Heart right ventricle (tissue), 16 donors: ENCODE measurements at regions not wholly inside any gene's neighbourhood (a gene's known extent, or its start where the extent isn't known, plus 50 kb on each side); places are given as distances from the start of the nearest gene placed in this dataset.

Experiments
- ATAC-seq, 8 donors: fragments of 200-7000 bp; cut with Tn5 transposase; one replicate each; pipeline ENCODE4 v1.9.1; 2020; ENCODE audit warnings: mild to moderate bottlenecking in 8 of 8, moderate library complexity in 8 of 8, moderate number of reproducible peaks in 1 of 8
- DNase-seq, 2 donors: peaks; one replicate each; pipeline ENCODE4 v3.0.0-alpha.2; 2020
- H3K27ac ChIP-seq, 10 donors: fragments of 200-600 bp; sonication (generic) in 2 of 10; one replicate each; pipeline versions ENCODE4 v1.5.0 to v1.8.0; 2020 to 2022; ENCODE audit warnings: mild to moderate bottlenecking in 3 of 10
- H3K27me3 ChIP-seq, 7 donors: fragments of 200-600 bp; one replicate each; pipeline ENCODE4 v1.8.0; 2021 to 2022; ENCODE audit warnings: mild to moderate bottlenecking in 2 of 7
- H3K36me3 ChIP-seq, 9 donors: fragments of 200-600 bp; sonication (generic) in 1 of 9; one replicate each; pipeline versions ENCODE4 v1.5.0 to v1.8.0; 2020 to 2022; ENCODE audit warnings: mild to moderate bottlenecking in 2 of 9
- H3K4me1 ChIP-seq, 9 donors: fragments of 200-600 bp; sonication (generic) in 1 of 9; one replicate each; pipeline versions ENCODE4 v1.5.0 to v1.8.0; 2020 to 2022; ENCODE audit warnings: mild to moderate bottlenecking in 4 of 9
- H3K4me3 ChIP-seq, 10 donors: fragments of 200-600 bp; sonication (generic) in 2 of 10; one replicate each; pipeline versions ENCODE4 v1.5.0 to v1.8.0; 2020 to 2022; ENCODE audit warnings: mild to moderate bottlenecking in 7 of 10, moderate library complexity in 2 of 10
- H3K9me3 ChIP-seq, 11 donors: fragments of 200-600 bp in 10 of 11; sonication (generic) in 2 of 11; one replicate each; pipeline versions ENCODE4 v1.5.0 to v1.8.0; 2013 to 2022; ENCODE audit warnings: mild to moderate bottlenecking in 2 of 11, control low read depth in 1 of 11, moderate library complexity in 1 of 11
- CTCF ChIP-seq, 9 donors: fragments of 200-600 bp; sonication (generic) in 2 of 9; IDR thresholded peaks; one replicate each; pipeline versions ENCODE4 v1.5.0 to v1.8.0; 2021 to 2022; ENCODE audit warnings: antibody characterized with exemption in 9 of 9, mild to moderate bottlenecking in 5 of 9, moderate library complexity in 1 of 9
- WGBS, 2 donors: extraction: QIAGEN DNeasy Blood & Tissue Kit; methylation state at CpG; one replicate each; pipeline ENCODE4 v1.1.7; 2013; ENCODE audit warnings: inconsistent platforms in 1 of 2; 5-methylcytosine and 5-hydroxymethylcytosine counted together
- intact Hi-C, 10 donors: fragments of 100-400 bp; cut with DNase I; formaldehyde crosslinking; loops; one replicate each; pipeline versions ENCODE4 v1.11.1 to v1.14.2; 2022
- donor health status: Arrhythmogenic right ventricular cardiomyopathy.
- donor health status: ischemic (EF 13 %, LVEDD 7.1; RV severe dilation, severe dysfunction).
- donor health status: healthy with polysubstance abuse.
- donor health status: DM: no; HTN: yes; CAD: no.
- donor health status: DM: no; HTN: no; CAD: no.
- donor health status: ischemic (EF 25% LVEDD 6.9; RV normal size, moderate dysfunction).
- donor health status: ischemic (EF 25% LVEDD 5.7; RV mildly dilated, moderate dysfunction).
- donor health status: healthy.
- donor health status: DM: yes; HTN: yes; CAD: no.
- donor health status: Ischemic cardiomyopathy.
- donor health status: ischemic (EF 35%, LVEDD 5.7; RV mildly dilated, moderate dysfunction).
- donor health status: nonischemic (EF 11% LVEDD 7.7; RV severe dilation, severe dysfunction).
- donor health status: DM: yes; HTN: yes; CAD: no.
- donor health status: PGD.
- donor health status: ischemic (EF 29% LVEDD 5.4; RV normal size, mild dysfunction).
- donor health status: nonischemic (EF 23%, LVEDD 6.1; RV moderate dilation, normal function).

- intact Hi-C loops, result no loop called here
- 89% methylated on average over 2 of the region's 2 CpGs for whole genome bisulfite sequencing, 2 donors
- peaks cover 0 to 28% (median 5%) of the 10 kb centered on the region in 11 donors for H3K9me3 ChIP-seq
- no peak overlapping the region for H3K4me3 ChIP-seq
- no peak for ATAC-seq
- no peaks in the 10 kb centered on the region for H3K36me3 ChIP-seq
- no peak overlapping the region for H3K27ac ChIP-seq
- no peak for TF ChIP-seq CTCF (IDR thresholded peaks at IDR 0.05)
- H3K4me1 ChIP-seq, result no peaks in the 10 kb centered on the region
- DNase-seq, result no peak
- no peaks in the 10 kb centered on the region for H3K27me3 ChIP-seq
Measured at GRCh38 chr3:31423482-31423881, 109.2 kb upstream of the STT3B start.

- no peaks in the 10 kb centered on the region for H3K27me3 ChIP-seq
- TF ChIP-seq CTCF (IDR thresholded peaks at IDR 0.05), result no peak
- H3K9me3 ChIP-seq, result peaks cover 0 to 40% (median 6%) of the 10 kb centered on the region in 11 donors
- DNase-seq, result no peak
- no peak overlapping the region for H3K27ac ChIP-seq
- intact Hi-C loops, result no loop called here
- H3K4me1 ChIP-seq, result no peaks in the 10 kb centered on the region
- no peaks in the 10 kb centered on the region for H3K36me3 ChIP-seq
- no peak overlapping the region for H3K4me3 ChIP-seq
- no peak for ATAC-seq
Measured at GRCh38 chr3:31425401-31425800, 107.3 kb upstream of the STT3B start.

GRCh38 chr3:31427623-31428022, 105.1 kb upstream of the STT3B start:
- WGBS, 2 donors, result 95 to 96% methylated on average over 1 of the region's 1 CpG
- peaks cover 0 to 40% (median 6%) of the 10 kb centered on the region in 11 donors for H3K9me3 ChIP-seq
- H3K4me3 ChIP-seq, result no peak overlapping the region
- no peaks in the 10 kb centered on the region for H3K36me3 ChIP-seq
- no peaks in the 10 kb centered on the region for H3K27me3 ChIP-seq
- no peaks in the 10 kb centered on the region for H3K4me1 ChIP-seq
- no peak for TF ChIP-seq CTCF (IDR thresholded peaks at IDR 0.05)
- DNase-seq (no peak), ATAC-seq (no peak)
- intact Hi-C loops, result no loop called here
- no peak overlapping the region for H3K27ac ChIP-seq

GRCh38 chr3:31431321-31431720, 101.4 kb upstream of the STT3B start:
- 49 to 61% methylated on average over 3 of the region's 3 CpGs for WGBS, 2 donors

More at GRCh38 chr3:31431321-31431720, 101.4 kb upstream of the STT3B start:
- DNase-seq (no peak), ATAC-seq (no peak)
- H3K27ac ChIP-seq, result no peak overlapping the region
- peaks cover 0 to 35% (median 4%) of the 10 kb centered on the region in 11 donors for H3K9me3 ChIP-seq
- intact Hi-C loops, result no loop called here
- no peak overlapping the region for H3K4me3 ChIP-seq
- no peaks in the 10 kb centered on the region for H3K36me3 ChIP-seq
- no peaks in the 10 kb centered on the region for H3K27me3 ChIP-seq
- TF ChIP-seq CTCF (IDR thresholded peaks at IDR 0.05), result no peak
- H3K4me1 ChIP-seq, result peaks cover 0 to 10% (median 0%) of the 10 kb centered on the region in 9 donors
